Neutrophil (primary cell): ENCODE measurements at regions not wholly inside any gene's neighbourhood (a gene's known extent, or its start where the extent isn't known, plus 50 kb on each side); places are given as distances from the start of the nearest gene placed in this dataset.

Experiments
- H3K27ac ChIP-seq: fragments of 200-600 bp; sonication (generic); 2 replicates; pipeline ENCODE4 v1.5.1; 2016; ENCODE audit warnings: mild to moderate bottlenecking, moderate library complexity
- H3K27me3 ChIP-seq: fragments of 200-600 bp; sonication (generic); 2 replicates; pipeline ENCODE4 v1.6.0; 2016; ENCODE audit warnings: mild to moderate bottlenecking
- H3K36me3 ChIP-seq: fragments of 200-600 bp; sonication (generic); 2 replicates; pipeline ENCODE4 v1.5.1; 2017
- H3K4me1 ChIP-seq, 2 experiments: fragments of 200-600 bp in 1 of 2; sonication (generic) in 1 of 2; 1 replicate in 1 of 2; 2 replicates in 1 of 2; pipeline versions ENCODE4 v1.5.1 to v1.6.1; 2013 to 2016; ENCODE audit warnings: low read depth in 1 of 2, low read length in 1 of 2, mild to moderate bottlenecking in 1 of 2, moderate library complexity in 1 of 2; ENCODE audit not compliant: control insufficient read depth in 1 of 2, insufficient read depth in 1 of 2
- H3K4me3 ChIP-seq, 2 experiments: fragments of 200-600 bp in 1 of 2; sonication (generic) in 1 of 2; 1 replicate in 1 of 2; 2 replicates in 1 of 2; pipeline ENCODE4 v1.5.1; 2013 to 2016; ENCODE audit warnings: low read depth in 1 of 2, low read length in 1 of 2, mild to moderate bottlenecking in 1 of 2, moderate library complexity in 1 of 2
- H3K9me3 ChIP-seq: fragments of 200-600 bp; sonication (generic); 2 replicates; pipeline ENCODE4 v1.5.1; 2016
- CTCF ChIP-seq: fragments of 200-600 bp; sonication (generic); IDR thresholded peaks from 2 replicates; pipeline ENCODE4 v1.5.1; 2016; ENCODE audit warnings: antibody characterized with exemption

DNA sequence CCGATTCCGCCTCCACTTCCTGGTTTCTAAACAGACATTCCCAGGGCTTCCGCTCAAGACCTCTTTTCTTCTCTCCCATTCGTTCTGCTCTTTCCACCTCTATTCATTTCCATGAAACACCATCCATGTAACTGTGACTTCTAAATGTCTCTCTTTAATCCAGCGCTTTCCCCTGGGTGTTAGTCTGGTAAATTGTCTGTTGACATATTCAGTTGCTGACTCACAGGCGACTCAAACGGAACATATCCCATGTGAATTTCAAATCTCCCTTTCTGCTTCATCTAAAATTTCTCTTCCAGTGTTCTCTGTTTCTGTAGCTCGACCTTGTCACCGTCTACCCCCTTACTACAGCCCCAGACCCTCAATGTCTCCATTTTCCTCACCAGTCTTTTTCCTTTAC, 119.1 kb downstream of the PFKFB3 start:
- Histone ChIP-seq H3K27me3 (no peaks in the 10 kb centered on the region), H3K27ac (peak overlapping the region; percentile 71), H3K4me1 (peaks cover 14 to 21% of the 10 kb centered on the region in 2 experiments), H3K4me3 (no peak overlapping the region), H3K9me3 (no peaks in the 10 kb centered on the region), H3K36me3 (peaks cover 14% of the 10 kb centered on the region)
- TF ChIP-seq CTCF = no peak

- peaks cover 23% of the 10 kb centered on the region for H3K36me3 ChIP-seq
- H3K9me3 ChIP-seq = no peaks in the 10 kb centered on the region
- TF ChIP-seq CTCF = no peak
- H3K27ac ChIP-seq = no peak overlapping the region
- H3K4me3 ChIP-seq = no peak overlapping the region
- no peaks in the 10 kb centered on the region for H3K27me3 ChIP-seq
- H3K4me1 ChIP-seq = peaks cover 14 to 21% of the 10 kb centered on the region in 2 experiments
These were observed 120.1 kb downstream of the PFKFB3 start for GRCh38 chr10:6322805-6323204.

- Histone ChIP-seq H3K36me3 (peaks cover 44% of the 10 kb centered on the region), H3K27ac (peak overlapping the region; percentile 23), H3K4me3 (no peak overlapping the region), H3K27me3 (no peaks in the 10 kb centered on the region), H3K9me3 (no peaks in the 10 kb centered on the region), H3K4me1 (peaks cover 21 to 27% of the 10 kb centered on the region in 2 experiments)
- no peak for TF ChIP-seq CTCF
These were observed 125.4 kb downstream of the PFKFB3 start for GRCh38 chr10:6327961-6328698.

DNA sequence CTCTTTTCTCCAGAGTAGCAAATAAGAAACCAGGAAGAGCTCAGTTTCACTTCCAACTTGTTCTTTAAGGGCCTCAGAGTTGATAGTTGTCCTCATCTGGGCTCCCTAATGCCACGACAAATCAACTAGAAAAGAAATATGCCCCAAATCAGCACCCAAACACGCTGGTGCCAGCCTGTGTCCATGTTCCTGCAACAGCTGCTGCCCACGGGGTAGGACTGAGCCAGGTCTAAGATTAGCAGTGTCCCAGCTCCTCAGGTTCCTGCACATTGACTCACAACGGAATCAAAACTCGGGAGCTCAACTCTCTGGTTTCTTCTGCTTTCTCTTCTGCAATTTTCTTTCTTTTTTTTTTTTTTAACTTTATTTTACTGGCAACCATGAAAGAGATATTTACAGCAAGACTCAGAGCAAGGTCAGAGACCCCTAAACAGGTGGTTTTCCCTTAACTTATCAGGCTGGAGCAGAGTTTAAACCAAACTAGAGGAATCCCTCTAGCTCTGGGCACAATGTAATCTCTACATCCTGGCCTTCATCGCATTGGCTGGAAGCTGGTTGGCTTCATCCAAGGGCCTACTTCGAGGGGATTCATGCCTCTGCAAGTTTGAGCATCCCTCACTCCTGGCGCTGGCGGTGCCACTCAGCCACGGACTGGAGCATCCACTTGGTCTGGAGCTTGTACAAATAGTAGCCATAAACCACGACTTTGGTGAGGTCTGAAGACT, 126.1 kb downstream of the PFKFB3 start:
- Histone ChIP-seq H3K4me1 (peaks cover 26 to 31% of the 10 kb centered on the region in 2 experiments), H3K9me3 (no peaks in the 10 kb centered on the region), H3K27me3 (no peaks in the 10 kb centered on the region), H3K27ac (peak overlapping the region; percentile 23), H3K36me3 (peaks cover 44% of the 10 kb centered on the region), H3K4me3 (no peak overlapping the region)
- no peak for TF ChIP-seq CTCF

DNA sequence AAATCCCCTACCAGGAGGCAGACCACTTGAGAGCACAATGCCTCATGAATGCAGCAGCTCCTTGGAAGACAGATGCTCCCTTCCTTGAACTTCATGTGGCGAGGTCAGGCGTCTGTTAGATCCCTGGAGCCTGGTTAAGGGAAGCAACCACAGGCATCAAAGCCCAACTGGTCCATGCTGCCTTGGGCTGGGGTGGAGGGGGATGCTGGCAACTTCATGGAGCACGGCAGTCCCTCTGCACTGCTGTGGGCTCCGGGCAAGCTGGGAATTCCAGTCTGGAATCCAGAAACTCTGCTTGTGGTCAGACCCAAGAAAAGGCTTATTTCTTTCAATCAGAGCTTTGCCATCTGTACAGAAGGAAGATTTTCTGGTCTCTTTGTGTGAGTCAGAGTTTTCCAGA, 130.4 kb downstream of the PFKFB3 start:
- H3K4me3 ChIP-seq = no peak overlapping the region
- H3K27ac ChIP-seq = peak overlapping the region; percentile 84
- no peak for TF ChIP-seq CTCF
- no peaks in the 10 kb centered on the region for H3K27me3 ChIP-seq
- no peaks in the 10 kb centered on the region for H3K9me3 ChIP-seq
- peaks cover 47 to 55% of the 10 kb centered on the region in 2 experiments for H3K4me1 ChIP-seq
- H3K36me3 ChIP-seq = peaks cover 24% of the 10 kb centered on the region
